Prostate gland (tissue), 2 donors: ENCODE measurements at regions not wholly inside any gene's neighbourhood (a gene's known extent, or its start where the extent isn't known, plus 50 kb on each side); places are given as distances from the start of the nearest gene placed in this dataset.

Experiments
- POLR2A ChIP-seq: fragments of 450-650 bp; IDR thresholded peaks from one replicate; pipeline ENCODE4 v1.6.1; 2016; ENCODE audit warnings: antibody characterized with exemption, mild to moderate bottlenecking
- TF ChIP-seq, protein P1 (sequence below), 4 experiments: fragments of 200-600 bp in 2 of 4; fragments of 450-650 bp in 2 of 4; sonication (generic) in 2 of 4; IDR thresholded peaks; 1 replicate in 3 of 4; 2 replicates in 1 of 4; pipeline ENCODE4 v1.5.1; 2016 to 2019; ENCODE audit warnings: antibody characterized with exemption in 4 of 4, mild to moderate bottlenecking in 2 of 4, moderate library complexity in 2 of 4

DNA sequence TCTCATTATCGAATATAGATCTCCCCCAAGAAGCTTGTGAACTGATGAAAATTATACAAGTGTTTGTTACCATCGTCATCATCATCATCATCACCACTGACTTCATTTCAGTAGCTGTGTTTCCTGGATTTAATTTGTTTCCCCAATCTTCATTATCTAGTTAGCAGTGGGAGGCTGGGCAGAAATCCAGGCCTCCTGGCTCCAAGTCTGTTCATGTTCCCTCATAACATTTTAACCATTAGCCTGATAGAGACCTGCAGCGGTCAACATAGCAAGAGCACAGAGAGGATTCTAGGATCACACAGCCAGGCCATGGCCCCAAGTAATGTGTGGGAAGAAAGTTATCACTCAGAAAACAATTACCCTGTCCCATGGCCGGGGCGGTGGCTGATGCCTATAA is 526.2 kb upstream of the CDH11 start:
- TF ChIP-seq, protein P1, sequence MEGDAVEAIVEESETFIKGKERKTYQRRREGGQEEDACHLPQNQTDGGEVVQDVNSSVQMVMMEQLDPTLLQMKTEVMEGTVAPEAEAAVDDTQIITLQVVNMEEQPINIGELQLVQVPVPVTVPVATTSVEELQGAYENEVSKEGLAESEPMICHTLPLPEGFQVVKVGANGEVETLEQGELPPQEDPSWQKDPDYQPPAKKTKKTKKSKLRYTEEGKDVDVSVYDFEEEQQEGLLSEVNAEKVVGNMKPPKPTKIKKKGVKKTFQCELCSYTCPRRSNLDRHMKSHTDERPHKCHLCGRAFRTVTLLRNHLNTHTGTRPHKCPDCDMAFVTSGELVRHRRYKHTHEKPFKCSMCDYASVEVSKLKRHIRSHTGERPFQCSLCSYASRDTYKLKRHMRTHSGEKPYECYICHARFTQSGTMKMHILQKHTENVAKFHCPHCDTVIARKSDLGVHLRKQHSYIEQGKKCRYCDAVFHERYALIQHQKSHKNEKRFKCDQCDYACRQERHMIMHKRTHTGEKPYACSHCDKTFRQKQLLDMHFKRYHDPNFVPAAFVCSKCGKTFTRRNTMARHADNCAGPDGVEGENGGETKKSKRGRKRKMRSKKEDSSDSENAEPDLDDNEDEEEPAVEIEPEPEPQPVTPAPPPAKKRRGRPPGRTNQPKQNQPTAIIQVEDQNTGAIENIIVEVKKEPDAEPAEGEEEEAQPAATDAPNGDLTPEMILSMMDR (IDR thresholded peaks at IDR 0.05): no peak
- TF ChIP-seq POLR2A: no peak
